Panc1 (cell line): ENCODE measurements at regions not wholly inside any gene's neighbourhood (a gene's known extent, or its start where the extent isn't known, plus 50 kb on each side); places are given as distances from the start of the nearest gene placed in this dataset.

Experiments used
- POLR2AphosphoS5 ChIP-seq: IDR thresholded peaks from 2 replicates; pipeline ENCODE4 v1.6.1; 2012; ENCODE audit warnings: mild to moderate bottlenecking, low read depth, low read length, moderate library complexity
- TF ChIP-seq, protein P1 (sequence below): fragments of 450-650 bp; IDR thresholded peaks from 2 replicates; pipeline ENCODE4 v1.5.1; 2017; ENCODE audit warnings: mild to moderate bottlenecking
- TF ChIP-seq, protein P2 (sequence below), 2 experiments: IDR thresholded peaks; 2 replicates each; pipeline ENCODE4 v1.6.1; 2011 to 2012; ENCODE audit warnings: low read depth in 2 of 2, control low read depth in 1 of 2, low read length in 1 of 2, mild to moderate bottlenecking in 1 of 2, moderate library complexity in 1 of 2; ENCODE audit not compliant: insufficient read depth in 1 of 2

DNA sequence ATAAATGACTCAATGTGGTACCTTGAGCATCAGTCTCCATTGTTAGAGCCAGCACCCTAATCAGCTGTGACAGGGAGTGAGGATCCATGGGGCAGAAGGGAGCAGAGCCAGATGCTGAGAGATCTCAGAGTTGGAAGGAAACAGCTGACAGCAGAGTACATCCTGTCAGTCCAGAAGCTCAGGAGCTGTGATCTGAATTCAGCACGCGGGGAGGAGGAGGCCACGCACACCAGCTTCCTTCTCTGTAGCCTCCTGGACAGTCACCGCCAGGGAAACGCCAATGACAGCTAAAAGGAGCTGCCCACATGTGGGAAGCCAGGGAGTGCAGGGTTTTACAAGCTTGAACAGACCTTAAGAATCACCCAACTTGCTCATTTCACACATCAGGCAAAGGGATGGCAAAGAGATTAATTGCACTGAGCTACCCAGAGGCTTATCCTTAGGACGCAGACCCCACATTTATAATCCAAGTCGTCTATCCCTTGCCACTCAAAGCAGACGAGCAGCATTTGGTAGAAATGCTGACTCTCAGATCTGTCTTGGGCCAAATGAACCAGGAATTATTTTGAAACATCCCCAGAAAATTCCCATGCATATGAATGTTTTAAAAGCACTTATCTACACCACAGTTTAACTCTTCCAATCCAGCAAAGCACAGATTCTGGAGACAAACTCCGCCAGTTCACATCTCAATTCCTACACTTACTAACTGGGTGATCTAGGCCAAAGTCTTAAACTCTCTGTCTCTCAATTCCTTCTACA, 322.6 kb upstream of the TMTC1 start:
- TF ChIP-seq, protein P1, sequence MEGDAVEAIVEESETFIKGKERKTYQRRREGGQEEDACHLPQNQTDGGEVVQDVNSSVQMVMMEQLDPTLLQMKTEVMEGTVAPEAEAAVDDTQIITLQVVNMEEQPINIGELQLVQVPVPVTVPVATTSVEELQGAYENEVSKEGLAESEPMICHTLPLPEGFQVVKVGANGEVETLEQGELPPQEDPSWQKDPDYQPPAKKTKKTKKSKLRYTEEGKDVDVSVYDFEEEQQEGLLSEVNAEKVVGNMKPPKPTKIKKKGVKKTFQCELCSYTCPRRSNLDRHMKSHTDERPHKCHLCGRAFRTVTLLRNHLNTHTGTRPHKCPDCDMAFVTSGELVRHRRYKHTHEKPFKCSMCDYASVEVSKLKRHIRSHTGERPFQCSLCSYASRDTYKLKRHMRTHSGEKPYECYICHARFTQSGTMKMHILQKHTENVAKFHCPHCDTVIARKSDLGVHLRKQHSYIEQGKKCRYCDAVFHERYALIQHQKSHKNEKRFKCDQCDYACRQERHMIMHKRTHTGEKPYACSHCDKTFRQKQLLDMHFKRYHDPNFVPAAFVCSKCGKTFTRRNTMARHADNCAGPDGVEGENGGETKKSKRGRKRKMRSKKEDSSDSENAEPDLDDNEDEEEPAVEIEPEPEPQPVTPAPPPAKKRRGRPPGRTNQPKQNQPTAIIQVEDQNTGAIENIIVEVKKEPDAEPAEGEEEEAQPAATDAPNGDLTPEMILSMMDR: no peak
- TF ChIP-seq POLR2AphosphoS5: no peak
- TF ChIP-seq, protein P2, sequence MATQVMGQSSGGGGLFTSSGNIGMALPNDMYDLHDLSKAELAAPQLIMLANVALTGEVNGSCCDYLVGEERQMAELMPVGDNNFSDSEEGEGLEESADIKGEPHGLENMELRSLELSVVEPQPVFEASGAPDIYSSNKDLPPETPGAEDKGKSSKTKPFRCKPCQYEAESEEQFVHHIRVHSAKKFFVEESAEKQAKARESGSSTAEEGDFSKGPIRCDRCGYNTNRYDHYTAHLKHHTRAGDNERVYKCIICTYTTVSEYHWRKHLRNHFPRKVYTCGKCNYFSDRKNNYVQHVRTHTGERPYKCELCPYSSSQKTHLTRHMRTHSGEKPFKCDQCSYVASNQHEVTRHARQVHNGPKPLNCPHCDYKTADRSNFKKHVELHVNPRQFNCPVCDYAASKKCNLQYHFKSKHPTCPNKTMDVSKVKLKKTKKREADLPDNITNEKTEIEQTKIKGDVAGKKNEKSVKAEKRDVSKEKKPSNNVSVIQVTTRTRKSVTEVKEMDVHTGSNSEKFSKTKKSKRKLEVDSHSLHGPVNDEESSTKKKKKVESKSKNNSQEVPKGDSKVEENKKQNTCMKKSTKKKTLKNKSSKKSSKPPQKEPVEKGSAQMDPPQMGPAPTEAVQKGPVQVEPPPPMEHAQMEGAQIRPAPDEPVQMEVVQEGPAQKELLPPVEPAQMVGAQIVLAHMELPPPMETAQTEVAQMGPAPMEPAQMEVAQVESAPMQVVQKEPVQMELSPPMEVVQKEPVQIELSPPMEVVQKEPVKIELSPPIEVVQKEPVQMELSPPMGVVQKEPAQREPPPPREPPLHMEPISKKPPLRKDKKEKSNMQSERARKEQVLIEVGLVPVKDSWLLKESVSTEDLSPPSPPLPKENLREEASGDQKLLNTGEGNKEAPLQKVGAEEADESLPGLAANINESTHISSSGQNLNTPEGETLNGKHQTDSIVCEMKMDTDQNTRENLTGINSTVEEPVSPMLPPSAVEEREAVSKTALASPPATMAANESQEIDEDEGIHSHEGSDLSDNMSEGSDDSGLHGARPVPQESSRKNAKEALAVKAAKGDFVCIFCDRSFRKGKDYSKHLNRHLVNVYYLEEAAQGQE (IDR thresholded peaks at IDR 0.05; ENCODE audit: insufficient read depth in 1 of 2, low read depth in 2 of 2, low read length in 1 of 2): no peak
